ENCODE measurements at regions not wholly inside any gene's neighbourhood (a gene's known extent, or its start where the extent isn't known, plus 50 kb on each side); places are given as distances from the start of the nearest gene placed in this dataset.
A peak's percentile ranks its signal among the peaks of the same experiment; 100 is the strongest.

DNA sequence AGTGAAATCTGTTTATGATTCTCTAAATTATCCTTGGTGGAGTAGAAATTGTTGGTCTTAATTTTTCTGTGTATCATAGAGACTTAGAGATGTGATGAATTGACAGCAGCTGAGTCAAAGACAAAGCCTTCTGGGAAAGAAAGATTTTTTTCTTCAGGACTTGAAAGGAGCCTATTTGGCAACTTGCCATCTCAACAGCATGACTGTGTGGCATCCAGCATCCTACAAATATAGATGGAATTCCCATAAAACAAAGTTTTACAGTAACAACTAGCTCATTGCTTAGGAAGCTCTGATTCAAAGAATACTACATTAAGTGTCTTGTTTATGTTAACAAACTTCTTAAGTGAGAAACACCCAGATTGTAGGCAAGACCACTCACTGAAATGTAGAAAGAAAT, 79.2 kb upstream of the SETBP1 start:
- Histone ChIP-seq H3K4me3 (no peak overlapping the region), H3K9me3 (ENCODE audit: control insufficient read depth in 4 of 4, insufficient read depth in 3 of 4, low read length in 3 of 4) (no peaks in the 10 kb centered on the region), H3K27ac (ENCODE audit: low read depth in 1 of 2, low read length in 1 of 2) (no peak overlapping the region), H3K27me3 (ENCODE audit: control insufficient read depth in 3 of 3, insufficient read depth in 3 of 3, low read length in 2 of 3) (no peaks in the 10 kb centered on the region), H3K4me1 (ENCODE audit: control insufficient read depth in 5 of 5, insufficient read depth in 5 of 5, low read length in 5 of 5) (peaks cover 0 to 1% (median 0%) of the 10 kb centered on the region in 5 donors), H3K9ac (ENCODE audit: insufficient read depth in 1 of 2, low read length in 2 of 2) (no peak overlapping the region), H3K36me3 (ENCODE audit: control insufficient read depth in 4 of 4, insufficient read depth in 4 of 4, low read length in 4 of 4) (no peaks in the 10 kb centered on the region)
- TF ChIP-seq, protein P1, sequence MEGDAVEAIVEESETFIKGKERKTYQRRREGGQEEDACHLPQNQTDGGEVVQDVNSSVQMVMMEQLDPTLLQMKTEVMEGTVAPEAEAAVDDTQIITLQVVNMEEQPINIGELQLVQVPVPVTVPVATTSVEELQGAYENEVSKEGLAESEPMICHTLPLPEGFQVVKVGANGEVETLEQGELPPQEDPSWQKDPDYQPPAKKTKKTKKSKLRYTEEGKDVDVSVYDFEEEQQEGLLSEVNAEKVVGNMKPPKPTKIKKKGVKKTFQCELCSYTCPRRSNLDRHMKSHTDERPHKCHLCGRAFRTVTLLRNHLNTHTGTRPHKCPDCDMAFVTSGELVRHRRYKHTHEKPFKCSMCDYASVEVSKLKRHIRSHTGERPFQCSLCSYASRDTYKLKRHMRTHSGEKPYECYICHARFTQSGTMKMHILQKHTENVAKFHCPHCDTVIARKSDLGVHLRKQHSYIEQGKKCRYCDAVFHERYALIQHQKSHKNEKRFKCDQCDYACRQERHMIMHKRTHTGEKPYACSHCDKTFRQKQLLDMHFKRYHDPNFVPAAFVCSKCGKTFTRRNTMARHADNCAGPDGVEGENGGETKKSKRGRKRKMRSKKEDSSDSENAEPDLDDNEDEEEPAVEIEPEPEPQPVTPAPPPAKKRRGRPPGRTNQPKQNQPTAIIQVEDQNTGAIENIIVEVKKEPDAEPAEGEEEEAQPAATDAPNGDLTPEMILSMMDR (IDR thresholded peaks at IDR 0.05; ENCODE audit: control extremely low read depth, extremely low read depth), result no peak
- DNase-seq, result peak; percentile 22 to 60 (median 60)
- no peak for ATAC-seq (ENCODE audit: insufficient read depth, low FRiP score)

DNA sequence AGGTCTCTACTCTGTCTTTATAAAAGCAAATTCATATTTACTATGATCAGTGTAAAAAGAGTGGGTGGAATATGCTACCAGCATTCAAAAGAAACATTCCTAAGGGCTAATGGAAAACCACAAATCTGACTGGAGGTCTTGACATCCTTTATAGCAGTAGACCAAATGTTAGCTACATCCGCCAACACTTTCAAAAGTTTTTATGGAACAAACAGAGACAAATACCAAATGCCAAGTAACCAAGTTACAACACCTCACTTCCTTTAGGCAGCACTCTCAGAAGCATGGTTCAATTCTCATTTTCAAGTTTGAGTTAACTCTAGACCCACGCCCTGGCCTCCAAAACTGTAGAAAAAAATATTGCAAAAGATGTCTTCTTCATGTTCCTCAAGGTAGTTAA, 78.3 kb upstream of the SETBP1 start:
- no peaks in the 10 kb centered on the region for H3K36me3 ChIP-seq (ENCODE audit: control insufficient read depth in 4 of 4, insufficient read depth in 4 of 4, low read length in 4 of 4)
- H3K4me3 ChIP-seq, result no peak overlapping the region
- no peak overlapping the region for H3K9ac ChIP-seq (ENCODE audit: insufficient read depth in 1 of 2, low read length in 2 of 2)
- H3K9me3 ChIP-seq (ENCODE audit: control insufficient read depth in 4 of 4, insufficient read depth in 3 of 4, low read length in 3 of 4), result no peaks in the 10 kb centered on the region
- peaks cover 0 to 1% (median 0%) of the 10 kb centered on the region in 5 donors for H3K4me1 ChIP-seq (ENCODE audit: control insufficient read depth in 5 of 5, insufficient read depth in 5 of 5, low read length in 5 of 5)
- WGBS, 2 donors, result 81 to 85% methylated on average over 2 of the region's 2 CpGs
- TF ChIP-seq, protein P1 (IDR thresholded peaks at IDR 0.05; ENCODE audit: control extremely low read depth, extremely low read depth), result no peak
- no peaks in the 10 kb centered on the region for H3K27me3 ChIP-seq (ENCODE audit: control insufficient read depth in 3 of 3, insufficient read depth in 3 of 3, low read length in 2 of 3)
- ATAC-seq (ENCODE audit: insufficient read depth, low FRiP score) (peak; percentile 11), DNase-seq (no peak)
- H3K27ac ChIP-seq (ENCODE audit: low read depth in 1 of 2, low read length in 1 of 2), result no peak overlapping the region

DNA sequence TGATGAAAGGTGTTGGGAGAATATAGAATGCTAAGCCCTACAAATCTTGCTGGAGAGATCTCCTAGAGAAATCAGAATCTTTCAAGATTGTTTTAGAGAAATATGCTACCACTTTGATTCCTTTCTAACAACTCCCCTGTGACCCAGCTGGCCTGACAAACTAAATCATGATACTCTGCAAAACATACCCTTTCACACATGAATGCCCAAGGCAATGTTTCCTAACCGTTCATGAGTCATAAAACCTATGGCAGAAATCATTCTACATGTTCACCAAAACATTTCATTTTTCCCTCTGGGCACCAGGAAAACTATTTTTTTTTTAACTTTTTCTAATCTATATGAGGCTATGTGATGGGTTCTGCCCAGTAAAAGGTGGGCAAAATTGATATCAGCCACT, 77.8 kb upstream of the SETBP1 start:
- Histone ChIP-seq H3K9me3 (ENCODE audit: control insufficient read depth in 4 of 4, insufficient read depth in 3 of 4, low read length in 3 of 4) (no peaks in the 10 kb centered on the region), H3K27ac (ENCODE audit: low read depth in 1 of 2, low read length in 1 of 2) (no peak overlapping the region), H3K9ac (ENCODE audit: insufficient read depth in 1 of 2, low read length in 2 of 2) (no peak overlapping the region), H3K36me3 (ENCODE audit: control insufficient read depth in 4 of 4, insufficient read depth in 4 of 4, low read length in 4 of 4) (no peaks in the 10 kb centered on the region), H3K4me1 (ENCODE audit: control insufficient read depth in 5 of 5, insufficient read depth in 5 of 5, low read length in 5 of 5) (peaks cover 0 to 1% (median 0%) of the 10 kb centered on the region in 5 donors), H3K4me3 (no peak overlapping the region), H3K27me3 (ENCODE audit: control insufficient read depth in 3 of 3, insufficient read depth in 3 of 3, low read length in 2 of 3) (no peaks in the 10 kb centered on the region)
- WGBS, 2 donors, result 87 to 90% methylated on average over 1 of the region's 1 CpG
- ATAC-seq (ENCODE audit: insufficient read depth, low FRiP score) (no peak), DNase-seq (no peak)
- TF ChIP-seq, protein P1 (IDR thresholded peaks at IDR 0.05; ENCODE audit: control extremely low read depth, extremely low read depth), result no peak

DNA sequence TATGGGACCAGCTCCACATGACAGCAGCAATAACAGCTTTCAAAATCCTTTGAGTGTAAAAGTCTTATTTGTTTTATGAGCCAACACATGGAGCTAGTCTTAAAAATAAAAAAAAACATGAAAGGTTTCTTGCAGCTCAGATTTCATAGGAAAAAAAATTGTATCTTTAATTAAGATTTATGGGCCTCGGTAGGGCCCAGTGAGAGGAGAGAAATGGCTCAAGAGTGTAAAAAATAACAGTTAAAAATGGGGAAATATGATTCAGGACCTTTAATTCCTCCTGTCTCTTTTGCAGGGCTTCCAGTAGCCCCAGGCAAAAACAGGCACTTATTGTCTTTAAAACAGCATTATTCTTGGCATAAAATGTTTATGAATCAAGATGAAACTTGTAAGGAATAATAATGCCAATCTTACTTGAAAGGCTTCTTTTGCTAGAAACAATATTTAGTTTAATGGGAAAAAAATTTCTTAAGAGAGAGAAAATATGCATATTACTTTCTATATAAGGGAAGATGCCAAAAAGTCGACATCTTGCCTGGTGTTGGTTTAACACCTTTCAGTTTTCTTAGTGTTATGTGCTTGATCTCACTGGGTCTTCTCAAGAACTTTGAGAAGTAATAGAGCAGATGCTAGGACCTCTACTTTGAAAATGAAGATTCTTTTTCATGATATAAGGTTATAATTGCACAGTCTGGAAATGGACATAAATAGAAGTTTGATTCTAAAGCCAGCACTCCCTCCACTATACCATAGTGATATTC, 71.3 kb upstream of the SETBP1 start:
- no peaks in the 10 kb centered on the region for H3K4me1 ChIP-seq (ENCODE audit: control insufficient read depth in 5 of 5, insufficient read depth in 5 of 5, low read length in 5 of 5)
- DNase-seq (no peak), ATAC-seq (ENCODE audit: insufficient read depth, low FRiP score) (no peak)
- no peak overlapping the region for H3K9ac ChIP-seq (ENCODE audit: insufficient read depth in 1 of 2, low read length in 2 of 2)
- H3K27ac ChIP-seq (ENCODE audit: low read depth in 1 of 2, low read length in 1 of 2), result no peak overlapping the region
- TF ChIP-seq, protein P1 (IDR thresholded peaks at IDR 0.05; ENCODE audit: control extremely low read depth, extremely low read depth), result no peak
- H3K36me3 ChIP-seq (ENCODE audit: control insufficient read depth in 4 of 4, insufficient read depth in 4 of 4, low read length in 4 of 4), result no peaks in the 10 kb centered on the region
- no peaks in the 10 kb centered on the region for H3K9me3 ChIP-seq (ENCODE audit: control insufficient read depth in 4 of 4, insufficient read depth in 3 of 4, low read length in 3 of 4)
- H3K4me3 ChIP-seq, result no peak overlapping the region
- no peaks in the 10 kb centered on the region for H3K27me3 ChIP-seq (ENCODE audit: control insufficient read depth in 3 of 3, insufficient read depth in 3 of 3, low read length in 2 of 3)
- WGBS, 2 donors, result 68 to 71% methylated on average over 2 of the region's 2 CpGs

All from lung (tissue), 11 donors.